ENCODE measurements at regions not wholly inside any gene's neighbourhood (a gene's known extent, or its start where the extent isn't known, plus 50 kb on each side); places are given as distances from the start of the nearest gene placed in this dataset.
"Not testable (repeated sequence)": the region's sequence is repeated elsewhere in the genome, so short reads cannot be mapped to it uniquely, and the experiment has no call there.

- TF ChIP-seq, protein P1, sequence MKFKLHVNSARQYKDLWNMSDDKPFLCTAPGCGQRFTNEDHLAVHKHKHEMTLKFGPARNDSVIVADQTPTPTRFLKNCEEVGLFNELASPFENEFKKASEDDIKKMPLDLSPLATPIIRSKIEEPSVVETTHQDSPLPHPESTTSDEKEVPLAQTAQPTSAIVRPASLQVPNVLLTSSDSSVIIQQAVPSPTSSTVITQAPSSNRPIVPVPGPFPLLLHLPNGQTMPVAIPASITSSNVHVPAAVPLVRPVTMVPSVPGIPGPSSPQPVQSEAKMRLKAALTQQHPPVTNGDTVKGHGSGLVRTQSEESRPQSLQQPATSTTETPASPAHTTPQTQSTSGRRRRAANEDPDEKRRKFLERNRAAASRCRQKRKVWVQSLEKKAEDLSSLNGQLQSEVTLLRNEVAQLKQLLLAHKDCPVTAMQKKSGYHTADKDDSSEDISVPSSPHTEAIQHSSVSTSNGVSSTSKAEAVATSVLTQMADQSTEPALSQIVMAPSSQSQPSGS (IDR thresholded peaks at IDR 0.05; ENCODE audit: low read length) = not testable (repeated sequence)
- TF ChIP-seq RBBP5 (conservative IDR thresholded peaks at IDR 0.05); EP300 (IDR thresholded peaks at IDR 0.05; ENCODE audit: borderline replicate concordance in 1 of 2, control insufficient read depth in 1 of 2, low read depth in 2 of 2, low read length in 2 of 2); POLR2A (IDR thresholded peaks at IDR 0.05; ENCODE audit: low read depth, low read length); CTCF (IDR thresholded peaks at IDR 0.05 in 2 of 3, conservative IDR thresholded peaks at IDR 0.05 in 1 of 3; ENCODE audit: control insufficient read depth in 2 of 3, extremely low read depth in 1 of 3, insufficient read depth in 1 of 3, low read depth in 3 of 3, low read length in 3 of 3); MEF2A (IDR thresholded peaks at IDR 0.05; ENCODE audit: insufficient read depth, low read depth, low read length); POLR2AphosphoS5 (IDR thresholded peaks at IDR 0.05; ENCODE audit: low read length); NFYB (IDR thresholded peaks at IDR 0.05; ENCODE audit: insufficient read depth, low read depth, low read length); EZH2 (IDR thresholded peaks at IDR 0.05; ENCODE audit: borderline replicate concordance, control insufficient read depth, low read depth, low read length); CREB1 (IDR thresholded peaks at IDR 0.05; ENCODE audit: low read depth); ESRRA (IDR thresholded peaks at IDR 0.05; ENCODE audit: low read length); PAX5 (IDR thresholded peaks at IDR 0.05; ENCODE audit: borderline replicate concordance, low read depth, low read length): not testable (repeated sequence)
Observed at GRCh38 chr5:136564431-136564830, 199.1 kb upstream of the TRPC7 start.

Data from GM12878 (cell line).